NCI-H82 (cell line): ENCODE measurements at regions not wholly inside any gene's neighbourhood (a gene's known extent, or its start where the extent isn't known, plus 50 kb on each side); places are given as distances from the start of the nearest gene placed in this dataset.
A peak's percentile ranks its signal among the peaks of the same experiment; 100 is the strongest.

Experiments used
- DNase-seq: peaks from one replicate; lab custom pipeline; 2025; lab: John Stamatoyannopoulos, UW

DNA sequence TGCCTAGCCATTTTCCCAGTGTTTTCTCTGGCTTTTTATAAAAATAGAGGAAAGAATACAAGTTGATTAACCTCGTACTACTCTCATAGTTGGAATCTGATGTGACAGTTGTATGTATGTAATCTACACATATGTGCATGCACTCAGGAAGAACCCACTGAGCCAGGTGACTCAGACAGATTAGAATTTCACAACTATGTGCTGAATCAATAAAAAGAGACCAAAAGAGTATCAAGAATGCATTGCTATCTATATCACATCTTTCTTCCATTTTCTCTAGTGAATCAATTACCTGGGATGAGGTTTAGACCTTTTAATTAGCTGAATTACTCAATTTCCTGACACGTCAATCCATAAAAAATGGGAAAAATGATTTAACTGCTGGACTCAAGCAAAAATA, 319.3 kb upstream of the ATP10A start:
- no peak for DNase-seq

GRCh38 chr15:26179906-26180305, 316.8 kb upstream of the ATP10A start:
- peak; percentile 55 for DNase-seq

GRCh38 chr15:26178640-26179220, 315.6 kb upstream of the ATP10A start:
- DNase-seq = no peak

GRCh38 chr15:26177816-26178215, 314.7 kb upstream of the ATP10A start:
- DNase-seq = no peak

GRCh38 chr15:26176831-26177230, 313.7 kb upstream of the ATP10A start:
- DNase-seq = no peak

DNA sequence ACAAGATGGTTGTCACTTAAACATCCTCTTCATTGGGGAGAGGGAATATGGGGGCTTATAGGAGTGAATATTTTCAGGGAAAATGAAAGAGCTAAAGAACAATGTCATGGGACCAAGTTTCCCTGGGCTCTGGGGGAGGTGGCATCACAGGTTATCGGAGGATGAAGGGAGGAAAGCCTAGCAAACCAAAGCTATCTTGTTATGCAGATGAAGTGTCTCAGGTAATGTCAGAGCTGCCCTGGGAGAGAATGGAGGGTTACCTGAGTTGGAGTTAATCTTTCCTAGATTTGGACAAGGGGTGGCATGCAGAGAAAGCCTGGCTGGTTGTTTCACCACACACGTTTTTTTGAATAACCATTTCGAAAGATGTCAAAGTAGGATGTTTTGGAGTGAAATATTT, 308.1 kb upstream of the ATP10A start:
- DNase-seq = no peak

- DNase-seq = no peak
These were observed 303.3 kb upstream of the ATP10A start for GRCh38 chr15:26166429-26166828.

- DNase-seq = no peak
These were observed 302.4 kb upstream of the ATP10A start for GRCh38 chr15:26165546-26165945.

- no peak for DNase-seq
These were observed 297.2 kb upstream of the ATP10A start for GRCh38 chr15:26160343-26160742.

GRCh38 chr15:26158176-26158575, 295.0 kb upstream of the ATP10A start:
- DNase-seq = peak; percentile 62

- no peak for DNase-seq
These were observed 294.0 kb upstream of the ATP10A start for GRCh38 chr15:26157081-26157480.

DNA sequence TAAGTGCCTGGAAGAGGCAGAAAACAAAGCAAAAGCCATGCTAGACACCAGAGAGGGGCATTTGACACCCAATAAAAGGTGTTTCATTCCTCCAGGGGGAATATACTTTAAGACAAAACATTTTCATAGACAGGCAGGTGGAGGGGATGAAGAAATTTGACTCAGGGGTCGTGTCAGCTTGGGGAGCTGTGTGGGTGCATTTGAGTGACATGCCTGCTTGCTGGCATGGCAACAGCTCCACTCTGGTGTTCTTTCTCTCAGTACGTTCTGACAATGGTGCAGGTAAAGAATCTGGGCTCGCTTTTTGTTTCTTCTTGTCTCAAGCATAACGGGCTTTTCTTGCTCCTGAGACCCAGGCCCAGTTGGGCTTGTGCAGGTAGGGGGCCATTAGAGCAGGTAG, 292.9 kb upstream of the ATP10A start:
- no peak for DNase-seq

DNA sequence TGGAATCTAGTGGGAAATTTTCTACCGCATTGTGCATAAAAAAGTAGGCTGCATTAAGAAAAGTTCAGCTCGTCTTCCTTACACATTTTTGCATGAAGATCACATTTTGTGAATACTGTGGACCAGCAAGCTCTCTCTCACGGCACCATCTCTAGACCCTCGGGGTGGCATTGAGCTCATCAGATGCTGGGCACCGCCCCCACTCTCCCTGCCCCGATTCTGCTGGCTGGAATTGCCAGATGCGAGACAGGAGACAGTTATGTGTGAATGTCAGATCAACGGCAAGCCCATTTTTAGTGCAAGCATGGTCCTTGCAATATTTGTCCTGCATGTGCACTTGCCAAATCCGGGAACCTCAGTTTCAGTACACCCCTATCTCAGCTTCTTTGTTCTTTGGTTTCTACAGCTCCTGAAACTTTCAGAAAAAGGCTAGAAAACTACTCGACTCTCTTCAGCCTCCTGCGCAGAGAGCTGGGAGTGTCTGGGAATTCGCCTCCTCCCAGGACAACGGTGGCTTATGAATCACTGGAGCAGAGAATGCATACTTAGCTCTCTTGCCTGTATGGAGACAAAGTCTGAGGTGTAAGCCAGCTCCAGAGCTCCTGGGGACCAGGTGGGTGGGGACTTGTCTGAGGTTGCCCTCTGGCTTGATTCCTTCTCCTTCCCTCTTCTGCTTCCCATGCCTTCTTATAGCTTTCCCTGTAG, 285.2 kb upstream of the ATP10A start:
- DNase-seq = no peak

- peak; percentile 4 for DNase-seq
These were observed 283.1 kb upstream of the ATP10A start for GRCh38 chr15:26146202-26146601.

- no peak for DNase-seq
These were observed 282.7 kb upstream of the ATP10A start for GRCh38 chr15:26145796-26146195.

DNA sequence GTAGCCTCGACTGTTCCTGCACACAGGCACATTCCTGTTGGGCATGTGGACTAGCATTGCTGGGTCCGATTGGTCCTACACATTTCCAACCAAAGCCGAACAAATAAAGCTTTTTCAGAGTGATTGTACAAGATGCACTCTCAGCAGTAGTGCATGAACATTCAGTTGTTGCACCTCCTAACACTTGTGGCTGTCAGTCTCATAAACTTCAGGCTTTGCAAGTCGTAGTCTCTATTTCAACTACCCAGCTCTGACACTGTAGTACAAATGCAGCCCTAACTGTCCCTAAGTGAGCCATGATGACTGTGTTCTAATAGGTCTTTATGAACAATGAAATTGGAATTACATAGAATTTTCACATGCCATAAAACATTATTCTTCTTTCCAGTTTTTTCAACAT, 281.7 kb upstream of the ATP10A start:
- DNase-seq = no peak

GRCh38 chr15:26143221-26143620, 280.1 kb upstream of the ATP10A start:
- DNase-seq = no peak

DNA sequence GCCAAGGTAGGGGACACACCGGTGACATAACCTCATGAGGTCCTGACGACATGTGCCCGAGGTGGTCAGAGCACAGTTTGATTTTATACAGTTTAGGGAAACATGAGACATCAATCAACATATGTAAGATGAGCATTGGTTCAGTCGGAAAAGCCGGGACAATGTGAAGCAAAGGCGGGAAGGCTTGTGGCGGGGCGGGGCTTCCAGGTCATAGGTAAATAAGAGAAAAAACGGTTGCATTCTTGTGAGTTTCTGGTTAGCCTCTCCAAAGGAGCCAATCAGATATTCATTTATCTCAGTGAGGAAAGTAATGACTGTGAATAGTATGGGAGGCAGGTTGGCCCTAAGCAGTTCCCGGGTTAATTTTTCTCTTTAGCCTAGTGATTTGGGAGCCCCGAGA, 271.7 kb upstream of the ATP10A start:
- DNase-seq = no peak

DNA sequence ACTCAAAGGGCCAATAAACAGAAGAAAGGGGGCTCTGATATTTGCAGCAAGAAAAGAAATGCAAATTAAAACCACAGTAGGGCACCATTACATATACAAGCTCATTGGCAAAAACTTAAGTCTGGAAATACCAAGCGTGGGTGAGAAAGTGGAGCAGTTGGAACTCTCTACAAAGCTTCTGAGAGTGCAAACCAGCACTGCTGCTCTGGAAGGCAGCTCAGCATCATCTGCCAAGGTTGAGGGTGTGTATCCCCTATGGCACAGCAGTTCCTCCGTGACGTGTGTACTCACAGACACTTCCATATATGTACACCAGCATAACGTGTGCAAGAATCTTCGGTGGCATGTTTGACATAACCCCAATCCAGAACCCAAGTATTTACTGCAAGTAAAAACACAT, 271.0 kb upstream of the ATP10A start:
- DNase-seq = no peak

DNA sequence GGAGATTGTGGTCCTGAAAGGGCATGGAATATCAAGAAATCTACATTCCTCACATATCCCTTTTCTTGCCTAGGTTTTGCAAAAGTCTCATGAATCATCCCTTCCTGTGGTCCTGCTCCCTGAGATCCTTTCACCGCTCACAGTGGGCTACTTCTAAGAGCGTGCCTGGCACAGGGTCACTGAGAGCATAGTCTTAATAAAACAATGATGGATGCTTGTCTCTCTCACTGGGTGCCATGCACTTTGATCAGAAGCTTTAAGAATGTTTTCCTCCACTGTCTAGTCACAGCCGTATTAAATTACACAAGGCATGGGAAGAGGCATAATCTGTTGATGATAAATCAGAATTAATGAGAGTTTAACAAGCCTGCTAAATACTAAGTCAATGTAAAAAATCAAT, 269.7 kb upstream of the ATP10A start:
- peak; percentile 23 for DNase-seq

GRCh38 chr15:26129852-26130251, 266.7 kb upstream of the ATP10A start:
- DNase-seq = no peak

DNA sequence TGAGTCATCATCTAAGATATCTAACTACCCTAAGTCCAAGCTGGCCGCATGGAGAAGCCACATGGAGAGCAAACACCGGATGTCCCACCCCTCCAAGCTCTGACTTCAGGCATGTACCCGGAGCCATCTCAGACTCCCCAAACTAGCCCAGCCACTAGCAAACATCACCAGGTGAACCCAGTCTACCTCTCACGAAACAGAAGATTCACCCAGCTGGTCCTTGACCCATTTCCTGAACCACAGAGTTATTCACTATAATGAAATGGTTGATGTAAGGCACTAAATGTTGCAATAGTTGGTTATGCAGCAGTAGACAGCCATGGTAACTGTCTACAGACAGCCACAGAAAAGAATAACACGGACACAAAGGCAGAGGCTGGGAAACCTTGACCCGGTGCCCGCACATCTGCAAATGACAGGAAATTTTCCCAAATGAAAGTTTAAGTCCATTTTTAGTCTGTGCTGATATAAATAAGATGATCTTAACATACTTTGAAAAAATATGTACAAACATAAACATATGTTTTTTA, 265.5 kb upstream of the ATP10A start:
- no peak for DNase-seq

- DNase-seq = no peak
These were observed 263.8 kb upstream of the ATP10A start for GRCh38 chr15:26126819-26127387.

DNA sequence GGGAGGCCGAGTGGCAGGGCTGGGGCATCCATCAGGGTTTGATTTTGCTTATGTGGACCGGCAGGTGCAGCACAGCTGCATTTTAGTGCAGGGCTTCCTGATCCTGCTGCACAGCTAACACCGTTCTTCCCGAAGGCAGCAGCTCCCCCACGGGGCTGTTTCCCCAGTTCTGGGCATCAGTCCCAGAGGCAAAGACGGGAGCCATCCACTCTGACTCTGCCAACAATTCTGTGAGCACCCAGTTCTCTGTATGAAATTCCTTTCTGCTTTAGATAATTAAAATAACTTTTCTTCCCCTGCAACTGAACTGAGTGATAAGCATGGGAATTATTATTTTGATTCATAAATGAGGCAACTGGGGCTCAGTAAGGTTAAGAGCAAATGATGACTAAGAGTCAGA, 262.9 kb upstream of the ATP10A start:
- DNase-seq = no peak
